Kidney tubule cell (primary cell): ENCODE measurements at regions not wholly inside any gene's neighbourhood (a gene's known extent, or its start where the extent isn't known, plus 50 kb on each side); places are given as distances from the start of the nearest gene placed in this dataset.
"Not testable (repeated sequence)": the region's sequence is repeated elsewhere in the genome, so short reads cannot be mapped to it uniquely, and the experiment has no call there.

Source experiments
- DNase-seq: peaks from one replicate; pipeline ENCODE4 v3.0.0-alpha.2; 2018; ENCODE audit warnings: low spot score

GRCh38 chr6:9307786-9308185 lies 872.4 kb upstream of the SLC35B3 start:
- no peak for DNase-seq

GRCh38 chr6:9307187-9307586 lies 871.8 kb upstream of the SLC35B3 start:
- no peak for DNase-seq

- no peak for DNase-seq
These were observed 860.3 kb upstream of the SLC35B3 start for GRCh38 chr6:9295644-9296043.

- no peak for DNase-seq
These were observed 857.6 kb upstream of the SLC35B3 start for GRCh38 chr6:9292975-9293374.

GRCh38 chr6:9290342-9290741 lies 855.0 kb upstream of the SLC35B3 start:
- DNase-seq: not testable (repeated sequence)

- no peak for DNase-seq
These were observed 837.3 kb upstream of the SLC35B3 start for GRCh38 chr6:9272671-9273070.

GRCh38 chr6:9266741-9267140 lies 831.4 kb upstream of the SLC35B3 start:
- no peak for DNase-seq

- no peak for DNase-seq
These were observed 821.9 kb upstream of the SLC35B3 start for GRCh38 chr6:9257215-9257614.

- no peak for DNase-seq
These were observed 818.9 kb upstream of the SLC35B3 start for GRCh38 chr6:9254251-9254650.

GRCh38 chr6:9252799-9253198 lies 817.5 kb upstream of the SLC35B3 start:
- no peak for DNase-seq

- DNase-seq: peak; percentile 66
These were observed 815.5 kb upstream of the SLC35B3 start for GRCh38 chr6:9250852-9251251.

GRCh38 chr6:9248133-9248532 lies 812.8 kb upstream of the SLC35B3 start:
- DNase-seq: no peak

GRCh38 chr6:9240861-9241260 lies 805.5 kb upstream of the SLC35B3 start:
- no peak for DNase-seq

GRCh38 chr6:9236443-9236842 lies 801.1 kb upstream of the SLC35B3 start:
- no peak for DNase-seq

- DNase-seq: peak; percentile 39
These were observed 798.3 kb upstream of the SLC35B3 start for GRCh38 chr6:9233686-9234085.

- DNase-seq: no peak
These were observed 797.9 kb upstream of the SLC35B3 start for GRCh38 chr6:9233226-9233625.

GRCh38 chr6:9225441-9225871 lies 790.1 kb upstream of the SLC35B3 start:
- no peak for DNase-seq

GRCh38 chr6:9224539-9224938 lies 789.2 kb upstream of the SLC35B3 start:
- DNase-seq: no peak

GRCh38 chr6:9213717-9214116 lies 778.4 kb upstream of the SLC35B3 start:
- not testable (repeated sequence) for DNase-seq

GRCh38 chr6:9208966-9209365 lies 773.6 kb upstream of the SLC35B3 start:
- DNase-seq: peak; percentile 72

- no peak for DNase-seq
These were observed 770.3 kb upstream of the SLC35B3 start for GRCh38 chr6:9205645-9206044.

GRCh38 chr6:9204171-9204570 lies 768.8 kb upstream of the SLC35B3 start:
- peak; percentile 85 for DNase-seq

- no peak for DNase-seq
These were observed 765.4 kb upstream of the SLC35B3 start for GRCh38 chr6:9200712-9201111.

GRCh38 chr6:9197726-9198125 lies 762.4 kb upstream of the SLC35B3 start:
- DNase-seq: no peak

GRCh38 chr6:9195322-9195721 lies 760.0 kb upstream of the SLC35B3 start:
- DNase-seq: no peak
